B cell (primary cell): ENCODE measurements at regions not wholly inside any gene's neighbourhood (a gene's known extent, or its start where the extent isn't known, plus 50 kb on each side); places are given as distances from the start of the nearest gene placed in this dataset.

Source experiments
- ATAC-seq: fragments of 200-7000 bp; cut with Tn5 transposase; one replicate; pipeline ENCODE4 v1.10.0; 2021; ENCODE audit warnings: low read depth, mild to moderate bottlenecking, moderate number of reproducible peaks, moderate library complexity
- CTCF ChIA-PET: fragments of 350-600 bp; sonication (Branson Sonifier 250); formaldehyde crosslinking; loops from one replicate; lab custom pipeline; 2021; ENCODE audit warnings: antibody characterized with exemption, inconsistent platforms; lab: Charles Lee
- POLR2A ChIA-PET: fragments of 350-600 bp; sonication (Branson Sonifier 250); formaldehyde crosslinking; loops from one replicate; lab custom pipeline; 2021; ENCODE audit warnings: antibody characterized with exemption; lab: Charles Lee
- DNase-seq: peaks from one replicate; pipeline ENCODE4 v3.0.0; 2013
- H2AFZ ChIP-seq: 2 replicates; pipeline ENCODE4 v1.6.1; 2012; ENCODE audit warnings: mild to moderate bottlenecking, low read depth, low read length; ENCODE audit not compliant: insufficient read depth, poor library complexity, severe bottlenecking
- H3K27ac ChIP-seq, 2 donors: 1 replicate in 1 of 2; 2 replicates in 1 of 2; pipeline ENCODE4 v1.5.1; 2012 to 2013; ENCODE audit warnings: low read length in 2 of 2, mild to moderate bottlenecking in 2 of 2, moderate library complexity in 1 of 2
- H3K27me3 ChIP-seq, 4 experiments: fragments of 200-600 bp in 1 of 4; sonication (generic) in 1 of 4; replicated peaks in 1 of 4; 1 replicate in 2 of 4; 2 replicates in 2 of 4; pipeline versions ENCODE4 v1.6.1 to v1.7.0; 2013 to 2016; ENCODE audit warnings: low read length in 3 of 4, mild to moderate bottlenecking in 2 of 4, mixed read lengths in 1 of 4, moderate library complexity in 1 of 4; ENCODE audit not compliant: insufficient read depth in 4 of 4, control insufficient read depth in 3 of 4; ENCODE audit errors: control extremely low read depth in 1 of 4
- H3K36me3 ChIP-seq, 2 experiments: replicated peaks in 1 of 2; 1 replicate in 1 of 2; 2 replicates in 1 of 2; pipeline versions ENCODE4 v1.6.1 to v1.7.1; 2013; ENCODE audit warnings: low read length in 1 of 2; ENCODE audit not compliant: insufficient read depth in 2 of 2, control insufficient read depth in 1 of 2; ENCODE audit errors: control extremely low read depth in 1 of 2, extremely low read depth in 1 of 2
- H3K4me1 ChIP-seq, 2 donors: fragments of 200-600 bp in 1 of 2; sonication (generic) in 1 of 2; 1 replicate in 1 of 2; 2 replicates in 1 of 2; pipeline versions ENCODE4 v1.5.1 to v1.6.1; 2013 to 2017; ENCODE audit warnings: low read length in 2 of 2; ENCODE audit not compliant: control insufficient read depth in 2 of 2, insufficient read depth in 2 of 2
- H3K4me2 ChIP-seq: replicated peaks from 2 replicates; pipeline ENCODE3; 2012; ENCODE audit warnings: mild to moderate bottlenecking, low read depth, low read length; ENCODE audit not compliant: poor library complexity, severe bottlenecking
- H3K4me3 ChIP-seq, 5 experiments: fragments of 200-600 bp in 1 of 5; sonication (generic) in 1 of 5; 1 replicate in 3 of 5; 2 replicates in 2 of 5; pipeline versions ENCODE4 v1.5.1 to v1.7.0; 2011 to 2016; ENCODE audit warnings: low read length in 4 of 5, mild to moderate bottlenecking in 4 of 5, low read depth in 2 of 5, control low read depth in 1 of 5, moderate library complexity in 1 of 5; ENCODE audit not compliant: insufficient read depth in 1 of 5; ENCODE audit errors: control extremely low read depth in 1 of 5, extremely low read depth in 1 of 5
- H3K79me2 ChIP-seq: fragments of 200-600 bp; sonication (generic); one replicate; pipeline ENCODE4 v1.6.0; 2016; ENCODE audit warnings: low read length; ENCODE audit not compliant: control insufficient read depth, insufficient read depth
- H3K9ac ChIP-seq: fragments of 200-600 bp; sonication (generic); 2 replicates; pipeline ENCODE4 v1.6.1; 2017; ENCODE audit warnings: mild to moderate bottlenecking, low read length, moderate library complexity
- H3K9me3 ChIP-seq, 3 donors: one replicate each; pipeline versions ENCODE4 v1.6.1 to v1.7.1; 2013; ENCODE audit warnings: low read length in 2 of 3; ENCODE audit not compliant: control insufficient read depth in 2 of 3, insufficient read depth in 1 of 3; ENCODE audit errors: control extremely low read depth in 1 of 3
- H4K20me1 ChIP-seq: 2 replicates; pipeline ENCODE4 v1.6.0; 2012; ENCODE audit warnings: mild to moderate bottlenecking, low read length; ENCODE audit not compliant: insufficient read depth, control insufficient read depth, poor library complexity, severe bottlenecking
- H3K27ac Mint-ChIP-seq: one replicate; pipeline ENCODE4 v1.8.0; 2021; ENCODE audit warnings: mixed read lengths
- H3K27me3 Mint-ChIP-seq: one replicate; pipeline ENCODE4 v1.8.0; 2021; ENCODE audit warnings: mixed read lengths
- H3K4me1 Mint-ChIP-seq: one replicate; pipeline ENCODE4 v1.8.0; 2021; ENCODE audit warnings: mixed read lengths
- H3K4me3 Mint-ChIP-seq: one replicate; pipeline ENCODE4 v1.8.0; 2021; ENCODE audit warnings: mixed read lengths
- H3K9me3 Mint-ChIP-seq: one replicate; pipeline ENCODE4 v1.8.0; 2022; ENCODE audit warnings: mixed read lengths; ENCODE audit not compliant: insufficient read depth
- CTCF ChIP-seq: fragments of 200-600 bp; IDR thresholded peaks from one replicate; pipeline ENCODE4 v1.8.0; 2022; ENCODE audit warnings: antibody characterized with exemption, mild to moderate bottlenecking
- EZH2 ChIP-seq: IDR thresholded peaks from 2 replicates; pipeline ENCODE4 v1.6.1; 2012; ENCODE audit warnings: borderline replicate concordance, low read depth, mild to moderate bottlenecking, moderate library complexity, low read length; ENCODE audit not compliant: insufficient read depth, poor library complexity, severe bottlenecking
- WGBS: methylation state at CpG from one replicate; pipeline ENCODE4 v1.1.5; 2013; ENCODE audit warnings: missing lambda C conversion rate; ENCODE audit not compliant: insufficient coverage; 5-methylcytosine and 5-hydroxymethylcytosine counted together
- intact Hi-C: fragments of 100-400 bp; cut with micrococcal nuclease; formaldehyde crosslinking; loops from one replicate; pipeline ENCODE4 v1.10.0; 2022

GRCh38 chr3:147269907-147270306 lies 136.4 kb downstream of the ZIC4 start:
- Mint-ChIP-seq H3K27ac (no peak overlapping the region), H3K27me3 (no peaks in the 10 kb centered on the region), H3K9me3 (peaks cover 6% of the 10 kb centered on the region), H3K4me1 (no peaks in the 10 kb centered on the region), H3K4me3 (no peak overlapping the region)
- no peaks in the 10 kb centered on the region for H4K20me1 ChIP-seq
- H3K27ac ChIP-seq, result no peak overlapping the region
- H3K4me3 ChIP-seq, result no peak overlapping the region
- no peak for TF ChIP-seq EZH2
- no peak for TF ChIP-seq CTCF
- no peaks in the 10 kb centered on the region for H3K36me3 ChIP-seq
- peaks cover 0 to 2% (median 0%) of the 10 kb centered on the region in 3 donors for H3K9me3 ChIP-seq
- no peaks in the 10 kb centered on the region for H3K4me1 ChIP-seq
- no peak overlapping the region for H2AFZ ChIP-seq
- POLR2A ChIA-PET, result no interaction called here
- H3K79me2 ChIP-seq, result no peaks in the 10 kb centered on the region
- no peak for DNase-seq
- no peak overlapping the region for H3K4me2 ChIP-seq
- no peaks in the 10 kb centered on the region for H3K27me3 ChIP-seq
- intact Hi-C loops, result no loop called here
- H3K9ac ChIP-seq, result no peak overlapping the region
- no peak for ATAC-seq
- 73% methylated on average over 3 of the region's 4 CpGs for WGBS
- CTCF ChIA-PET, result no interaction called here

- no peaks in the 10 kb centered on the region for H3K4me1 Mint-ChIP-seq
- no peak overlapping the region for H3K27ac Mint-ChIP-seq
- H2AFZ ChIP-seq, result no peak overlapping the region
- H3K27me3 Mint-ChIP-seq, result no peaks in the 10 kb centered on the region
- no peak for TF ChIP-seq EZH2
- no peak for TF ChIP-seq CTCF
- ATAC-seq (no peak), DNase-seq (no peak)
- no peaks in the 10 kb centered on the region for H3K4me1 ChIP-seq
- H3K4me3 Mint-ChIP-seq, result no peak overlapping the region
- no peaks in the 10 kb centered on the region for H3K79me2 ChIP-seq
- no peak overlapping the region for H3K4me3 ChIP-seq
- H3K27me3 ChIP-seq, result no peaks in the 10 kb centered on the region
- no peak overlapping the region for H3K4me2 ChIP-seq
- peaks cover 6% of the 10 kb centered on the region for H3K9me3 Mint-ChIP-seq
- intact Hi-C loops, result no loop called here
- no peaks in the 10 kb centered on the region for H3K36me3 ChIP-seq
- WGBS, result 60% methylated on average over 1 of the region's 3 CpGs
- no peak overlapping the region for H3K9ac ChIP-seq
- no peak overlapping the region for H3K27ac ChIP-seq
- POLR2A ChIA-PET, result no interaction called here
- CTCF ChIA-PET, result no interaction called here
- peaks cover 0 to 1% (median 0%) of the 10 kb centered on the region in 3 donors for H3K9me3 ChIP-seq
- no peaks in the 10 kb centered on the region for H4K20me1 ChIP-seq
Observed at GRCh38 chr3:147267434-147267833, 138.9 kb downstream of the ZIC4 start.
